Trophoblast cell (in vitro differentiated cells and primary cell): ENCODE measurements at regions not wholly inside any gene's neighbourhood (a gene's known extent, or its start where the extent isn't known, plus 50 kb on each side); places are given as distances from the start of the nearest gene placed in this dataset.

ENCODE experiments used
- DNase-seq, 2 donors: peaks; one replicate each; pipeline ENCODE4 v3.0.0-alpha.2; 2016
- H2AFZ ChIP-seq: 2 replicates; pipeline ENCODE4 v1.6.1; 2013; ENCODE audit warnings: low read length, moderate library complexity, mild to moderate bottlenecking; ENCODE audit not compliant: insufficient read depth, poor library complexity
- H2AK5ac ChIP-seq: 2 replicates; pipeline ENCODE4 v1.6.1; 2013; ENCODE audit warnings: mild to moderate bottlenecking, low read length
- H2BK120ac ChIP-seq: 2 replicates; pipeline ENCODE4 v1.6.1; 2013; ENCODE audit warnings: low read length, mild to moderate bottlenecking, moderate library complexity; ENCODE audit not compliant: insufficient read depth, poor library complexity
- H2BK12ac ChIP-seq: 2 replicates; pipeline ENCODE4 v1.6.1; 2013; ENCODE audit warnings: mild to moderate bottlenecking, low read length, moderate library complexity
- H2BK5ac ChIP-seq: 2 replicates; pipeline ENCODE4 v1.6.1; 2013; ENCODE audit warnings: low read length, low read depth, moderate library complexity, mild to moderate bottlenecking; ENCODE audit not compliant: poor library complexity
- H3K14ac ChIP-seq: 2 replicates; pipeline ENCODE4 v1.6.1; 2013; ENCODE audit warnings: mild to moderate bottlenecking, low read length
- H3K18ac ChIP-seq: 2 replicates; pipeline ENCODE4 v1.6.1; 2013; ENCODE audit warnings: mild to moderate bottlenecking, low read length
- H3K23ac ChIP-seq: 2 replicates; pipeline ENCODE4 v1.6.1; 2013; ENCODE audit warnings: low read length
- H3K27ac ChIP-seq: 2 replicates; pipeline ENCODE4 v1.5.1; 2013; ENCODE audit warnings: low read depth, mild to moderate bottlenecking, inconsistent platforms, low read length, moderate library complexity
- H3K27me3 ChIP-seq: 2 replicates; pipeline ENCODE4 v1.6.1; 2013; ENCODE audit warnings: inconsistent platforms, mild to moderate bottlenecking, low read length, moderate library complexity; ENCODE audit not compliant: insufficient read depth
- H3K36me3 ChIP-seq, 2 experiments: 1 replicate in 1 of 2; 2 replicates in 1 of 2; pipeline ENCODE4 v1.6.1; 2013; ENCODE audit warnings: low read length in 2 of 2, mild to moderate bottlenecking in 2 of 2, moderate library complexity in 1 of 2; ENCODE audit not compliant: insufficient read depth in 2 of 2, control insufficient read depth in 1 of 2
- H3K4ac ChIP-seq: 2 replicates; pipeline ENCODE4 v1.6.1; 2013; ENCODE audit warnings: low read depth, mild to moderate bottlenecking, low read length, moderate library complexity
- H3K4me1 ChIP-seq, 2 experiments: 1 replicate in 1 of 2; 2 replicates in 1 of 2; pipeline ENCODE4 v1.6.1; 2013; ENCODE audit warnings: low read length in 2 of 2, mild to moderate bottlenecking in 2 of 2, moderate library complexity in 1 of 2; ENCODE audit not compliant: insufficient read depth in 2 of 2, control insufficient read depth in 1 of 2
- H3K4me2 ChIP-seq: 2 replicates; pipeline ENCODE4 v1.6.1; 2013; ENCODE audit warnings: inconsistent platforms, mild to moderate bottlenecking, low read length, moderate library complexity
- H3K4me3 ChIP-seq: 2 replicates; pipeline ENCODE4 v1.5.1; 2013; ENCODE audit warnings: mild to moderate bottlenecking, low read depth, low read length, inconsistent platforms
- H3K79me1 ChIP-seq: one replicate; pipeline ENCODE4 v1.6.1; 2013; ENCODE audit warnings: low read length
- H3K79me2 ChIP-seq: 2 replicates; pipeline ENCODE4 v1.6.1; 2013; ENCODE audit warnings: low read length, mild to moderate bottlenecking; ENCODE audit not compliant: control insufficient read depth, insufficient read depth, poor library complexity
- H3K9ac ChIP-seq: 2 replicates; pipeline ENCODE4 v1.6.1; 2013; ENCODE audit warnings: mild to moderate bottlenecking, low read length
- H3K9me3 ChIP-seq: 2 replicates; pipeline ENCODE4 v1.6.1; 2013; ENCODE audit warnings: low read depth, mild to moderate bottlenecking, control low read depth, inconsistent platforms, low read length; ENCODE audit not compliant: insufficient read depth
- H4K12ac ChIP-seq: 2 replicates; pipeline ENCODE4 v1.6.1; 2013; ENCODE audit warnings: low read depth, mild to moderate bottlenecking, low read length, moderate library complexity
- H4K8ac ChIP-seq: 2 replicates; pipeline ENCODE4 v1.6.1; 2013; ENCODE audit warnings: low read depth, mild to moderate bottlenecking, low read length, moderate library complexity
- H4K91ac ChIP-seq: one replicate; pipeline ENCODE4 v1.6.1; 2013; ENCODE audit warnings: low read depth, mild to moderate bottlenecking, low read length, moderate library complexity
- WGBS: extraction: QIAGEN DNeasy Blood & Tissue Kit; methylation state at CpG from one replicate; pipeline ENCODE4 v1.1.7; 2013; ENCODE audit warnings: missing lambda C conversion rate; ENCODE audit not compliant: insufficient read length, insufficient coverage; ENCODE audit errors: extremely low coverage; 5-methylcytosine and 5-hydroxymethylcytosine counted together

DNA sequence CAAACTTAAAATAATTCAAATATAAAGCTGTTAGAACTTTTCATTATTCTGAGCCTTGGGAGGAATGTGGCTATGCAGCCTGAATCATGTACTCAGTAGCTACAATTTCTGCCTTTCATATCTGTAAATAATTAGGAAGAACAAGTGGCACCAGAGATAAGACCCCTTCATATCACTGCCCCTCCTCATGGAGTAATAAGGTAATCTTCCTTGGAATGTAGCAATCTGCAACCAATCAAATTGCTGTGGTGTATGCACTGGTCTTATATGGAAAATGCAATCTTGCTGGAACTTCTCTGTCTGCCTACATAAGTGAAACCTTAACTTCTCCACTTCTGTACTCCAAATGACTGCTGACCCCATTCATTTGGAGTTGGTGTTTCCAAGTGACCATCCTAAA, 104.4 kb upstream of the VANGL1 start:
- Histone ChIP-seq H3K79me2 (no peaks in the 10 kb centered on the region), H3K9ac (no peak overlapping the region), H2BK12ac (no peak overlapping the region)

GRCh38 chr1:115536279-115536816, 105.4 kb upstream of the VANGL1 start:
- H3K9ac ChIP-seq, result no peak overlapping the region
- no peak overlapping the region for H2BK5ac ChIP-seq
- no peaks in the 10 kb centered on the region for H3K79me2 ChIP-seq
- H4K91ac ChIP-seq, result no peak overlapping the region
- H4K12ac ChIP-seq, result no peak overlapping the region
- no peak overlapping the region for H3K23ac ChIP-seq
- no CpG with 5 or more reads among the region's 4 CpGs for WGBS
- no peak overlapping the region for H2BK120ac ChIP-seq
- no peak overlapping the region for H2AFZ ChIP-seq
- no peak overlapping the region for H3K4ac ChIP-seq
- no peak overlapping the region for H3K4me2 ChIP-seq
- H3K36me3 ChIP-seq, result no peaks in the 10 kb centered on the region
- no peak overlapping the region for H3K18ac ChIP-seq
- DNase-seq, result no peak
- H3K4me3 ChIP-seq, result no peak overlapping the region
- no peaks in the 10 kb centered on the region for H3K79me1 ChIP-seq
- H3K14ac ChIP-seq, result no peak overlapping the region
- H2BK12ac ChIP-seq, result no peak overlapping the region
- no peaks in the 10 kb centered on the region for H3K27me3 ChIP-seq
- no peak overlapping the region for H4K8ac ChIP-seq
- H3K9me3 ChIP-seq, result no peaks in the 10 kb centered on the region
- no peaks in the 10 kb centered on the region for H3K4me1 ChIP-seq
- H3K27ac ChIP-seq, result no peak overlapping the region
- no peak overlapping the region for H2AK5ac ChIP-seq

More for the DNA sequence above, 104.4 kb upstream of the VANGL1 start:
- Histone ChIP-seq H3K79me1 (no peaks in the 10 kb centered on the region), H2AK5ac (no peak overlapping the region), H3K9me3 (no peaks in the 10 kb centered on the region), H3K23ac (no peak overlapping the region), H3K18ac (no peak overlapping the region), H2AFZ (no peak overlapping the region), H3K27ac (no peak overlapping the region), H3K4ac (no peak overlapping the region), H4K91ac (no peak overlapping the region), H3K4me2 (no peak overlapping the region), H2BK5ac (no peak overlapping the region), H3K14ac (no peak overlapping the region), H3K4me1 (no peaks in the 10 kb centered on the region), H2BK120ac (no peak overlapping the region), H4K8ac (no peak overlapping the region), H3K36me3 (no peaks in the 10 kb centered on the region), H3K27me3 (no peaks in the 10 kb centered on the region), H4K12ac (no peak overlapping the region), H3K4me3 (no peak overlapping the region)
- peak in 1 of 2 donors; percentile 3 for DNase-seq

DNA sequence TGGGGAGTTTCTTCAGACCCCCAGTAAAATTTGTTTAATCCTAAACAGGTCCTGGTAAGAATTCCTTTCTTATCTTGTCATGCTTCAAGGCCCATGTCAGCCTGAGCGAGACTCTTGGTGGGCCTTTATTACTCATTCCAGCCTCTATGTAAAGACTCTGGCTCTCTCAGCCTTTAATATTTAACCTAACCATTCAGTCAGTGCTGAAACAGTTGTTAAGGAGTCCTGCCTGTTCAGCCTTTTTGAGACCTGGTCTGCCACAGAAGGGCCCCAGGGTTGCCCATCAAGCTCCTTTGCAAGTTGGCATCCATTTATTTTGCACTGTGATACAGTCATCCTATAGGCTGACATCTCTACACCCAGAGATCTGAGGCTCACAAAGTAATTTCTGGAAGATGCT, 107.7 kb upstream of the VANGL1 start:
- no peaks in the 10 kb centered on the region for H3K36me3 ChIP-seq
- H3K4ac ChIP-seq, result no peak overlapping the region
- no peak overlapping the region for H2BK5ac ChIP-seq
- no peaks in the 10 kb centered on the region for H3K4me1 ChIP-seq
- H2BK12ac ChIP-seq, result no peak overlapping the region
- H3K4me2 ChIP-seq, result no peak overlapping the region
- H3K14ac ChIP-seq, result no peak overlapping the region
- no peak overlapping the region for H3K4me3 ChIP-seq
- no peak overlapping the region for H3K27ac ChIP-seq
- no peaks in the 10 kb centered on the region for H3K9me3 ChIP-seq
- WGBS, result no CpG with 5 or more reads among the region's 1 CpG
- no peak overlapping the region for H4K8ac ChIP-seq
- no peaks in the 10 kb centered on the region for H3K79me1 ChIP-seq
- no peaks in the 10 kb centered on the region for H3K79me2 ChIP-seq
- no peak overlapping the region for H4K12ac ChIP-seq
- DNase-seq, result no peak
- H4K91ac ChIP-seq, result no peak overlapping the region
- no peak overlapping the region for H3K18ac ChIP-seq
- no peaks in the 10 kb centered on the region for H3K27me3 ChIP-seq
- H3K23ac ChIP-seq, result no peak overlapping the region
- H2BK120ac ChIP-seq, result no peak overlapping the region
- no peak overlapping the region for H2AFZ ChIP-seq
- no peak overlapping the region for H3K9ac ChIP-seq
- H2AK5ac ChIP-seq, result no peak overlapping the region

DNA sequence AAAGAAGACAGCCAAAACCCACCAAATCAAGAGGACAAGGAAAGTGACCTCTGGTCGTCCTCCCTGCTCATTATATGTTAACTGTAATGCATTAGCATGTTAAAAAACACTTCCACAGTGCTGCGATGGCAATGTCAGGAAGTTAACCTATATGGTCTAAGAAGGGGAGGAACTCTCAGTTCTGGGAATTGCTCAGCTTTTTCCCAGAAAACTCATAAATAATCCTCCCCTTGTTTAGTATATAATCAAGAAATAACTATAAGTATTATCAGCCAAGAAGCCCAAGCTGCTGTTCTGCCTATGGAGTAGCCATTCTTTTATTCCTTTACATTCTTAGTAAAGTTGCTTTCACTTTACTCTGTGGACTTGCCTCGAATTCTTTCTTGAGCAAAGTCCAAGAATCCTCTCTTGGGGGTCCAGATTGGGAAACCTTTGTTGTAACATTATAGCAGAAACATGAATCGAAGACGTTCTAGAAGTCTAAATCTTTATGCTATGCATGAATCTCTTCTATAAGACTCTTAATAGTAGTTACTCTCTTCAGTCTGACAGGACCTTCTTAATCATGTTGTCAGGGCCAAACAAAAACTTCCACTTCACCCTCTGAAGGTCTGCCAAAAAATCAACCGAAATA, 110.0 kb upstream of the VANGL1 start:
- H3K4me1 ChIP-seq, result no peaks in the 10 kb centered on the region
- H3K4ac ChIP-seq, result no peak overlapping the region
- H2BK12ac ChIP-seq, result no peak overlapping the region
- no peaks in the 10 kb centered on the region for H3K27me3 ChIP-seq
- no peaks in the 10 kb centered on the region for H3K9me3 ChIP-seq
- H3K4me3 ChIP-seq, result no peak overlapping the region
- no peak overlapping the region for H4K12ac ChIP-seq
- no peak overlapping the region for H3K18ac ChIP-seq
- H3K23ac ChIP-seq, result no peak overlapping the region
- H3K27ac ChIP-seq, result no peak overlapping the region
- H4K91ac ChIP-seq, result no peak overlapping the region
- no peak for DNase-seq
- no peak overlapping the region for H2AFZ ChIP-seq
- H3K79me1 ChIP-seq, result no peaks in the 10 kb centered on the region
- no peak overlapping the region for H2BK120ac ChIP-seq
- no peaks in the 10 kb centered on the region for H3K79me2 ChIP-seq
- H4K8ac ChIP-seq, result no peak overlapping the region
- H3K4me2 ChIP-seq, result no peak overlapping the region
- no peaks in the 10 kb centered on the region for H3K36me3 ChIP-seq
- H2AK5ac ChIP-seq, result no peak overlapping the region
- H2BK5ac ChIP-seq, result no peak overlapping the region
- H3K9ac ChIP-seq, result no peak overlapping the region
- no peak overlapping the region for H3K14ac ChIP-seq
- WGBS, result no CpG with 5 or more reads among the region's 6 CpGs
